Fibroblast of villous mesenchyme (primary cell): ENCODE measurements at regions not wholly inside any gene's neighbourhood (a gene's known extent, or its start where the extent isn't known, plus 50 kb on each side); places are given as distances from the start of the nearest gene placed in this dataset.

ENCODE experiments used
- DNase-seq: peaks from one replicate; pipeline ENCODE4 v3.0.0-alpha.2; 2010; ENCODE audit warnings: low read depth
- H3K4me3 ChIP-seq: 2 replicates; pipeline ENCODE4 v1.5.1; 2011; ENCODE audit warnings: low read depth, mild to moderate bottlenecking, low read length
- CTCF ChIP-seq: IDR thresholded peaks from 2 replicates; pipeline ENCODE4 v1.5.1; 2012; ENCODE audit warnings: low read depth, mild to moderate bottlenecking, low read length; ENCODE audit not compliant: insufficient read depth

GRCh38 chr18:30766053-30766452 lies 276.5 kb downstream of the DSC3 start:
- TF ChIP-seq CTCF, result no peak
- no peak overlapping the region for H3K4me3 ChIP-seq
- DNase-seq, result no peak

GRCh38 chr18:30765247-30765646 lies 277.3 kb downstream of the DSC3 start:
- TF ChIP-seq CTCF, result no peak
- no peak overlapping the region for H3K4me3 ChIP-seq
- no peak for DNase-seq

- TF ChIP-seq CTCF, result no peak
- DNase-seq, result no peak
- no peak overlapping the region for H3K4me3 ChIP-seq
Measured at GRCh38 chr18:30763902-30764350, 278.6 kb downstream of the DSC3 start.

- TF ChIP-seq CTCF, result no peak
- H3K4me3 ChIP-seq, result no peak overlapping the region
- DNase-seq, result no peak
Measured at GRCh38 chr18:30754846-30755245, 287.7 kb downstream of the DSC3 start.

- no peak for DNase-seq
- no peak for TF ChIP-seq CTCF
- H3K4me3 ChIP-seq, result no peak overlapping the region
Measured at GRCh38 chr18:30748541-30748940, 294.0 kb downstream of the DSC3 start.

GRCh38 chr18:30746224-30746623 lies 296.3 kb downstream of the DSC3 start:
- H3K4me3 ChIP-seq, result no peak overlapping the region
- no peak for TF ChIP-seq CTCF
- DNase-seq, result no peak

GRCh38 chr18:30743033-30743432 lies 299.5 kb downstream of the DSC3 start:
- H3K4me3 ChIP-seq, result no peak overlapping the region
- TF ChIP-seq CTCF, result no peak
- DNase-seq, result no peak
